ENCODE measurements at regions not wholly inside any gene's neighbourhood (a gene's known extent, or its start where the extent isn't known, plus 50 kb on each side); places are given as distances from the start of the nearest gene placed in this dataset.
"Not testable (repeated sequence)": the region's sequence is repeated elsewhere in the genome, so short reads cannot be mapped to it uniquely, and the experiment has no call there.

DNA sequence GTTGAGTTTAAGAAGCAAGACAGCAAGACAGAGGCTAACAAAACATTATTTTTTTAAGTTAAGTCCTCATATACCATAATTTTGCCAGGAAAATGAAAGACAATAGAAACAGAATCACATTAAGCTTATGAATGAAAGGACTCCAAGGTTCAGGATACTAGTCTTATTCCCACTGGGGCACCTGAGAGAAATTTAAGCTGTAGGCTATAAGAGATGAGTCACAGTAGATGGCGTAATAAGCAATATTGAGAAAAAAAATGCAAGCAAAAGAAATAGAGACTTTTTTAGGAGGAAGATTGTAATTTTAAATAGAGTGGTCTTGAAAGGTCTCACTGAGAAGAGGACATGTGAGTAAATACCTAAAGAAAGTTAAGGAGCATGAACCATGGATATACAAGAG lies 57.1 kb upstream of the KIF2B start:
- Histone ChIP-seq H3K4me3 (ENCODE audit: insufficient read depth, low read depth, low read length) (no peak overlapping the region), H3K27ac (ENCODE audit: low read depth, low read length) (no peak overlapping the region), H3K4me1 (ENCODE audit: insufficient read depth, low read length) (no peaks in the 10 kb centered on the region), H4K20me1 (ENCODE audit: insufficient read depth, low read length) (no peaks in the 10 kb centered on the region), H3K9ac (ENCODE audit: low read length) (no peak overlapping the region), H2AFZ (ENCODE audit: low read depth, low read length) (no peak overlapping the region), H3K9me3 (ENCODE audit: insufficient read depth, low read depth, low read length) (no peaks in the 10 kb centered on the region), H3K27me3 (ENCODE audit: insufficient read depth, low read length) (no peaks in the 10 kb centered on the region), H3K79me2 (ENCODE audit: insufficient read depth, low read length) (no peaks in the 10 kb centered on the region), H3K36me3 (ENCODE audit: insufficient read depth, low read length) (no peaks in the 10 kb centered on the region), H3K4me2 (ENCODE audit: low read length) (no peak overlapping the region)
- Mint-ChIP-seq H3K36me3 (ENCODE audit: low read depth, unreplicated experiment) (no peaks in the 10 kb centered on the region), H3K4me1 (ENCODE audit: low read depth, unreplicated experiment) (no peaks in the 10 kb centered on the region), H3K27ac (ENCODE audit: unreplicated experiment) (no peak overlapping the region), H3K4me3 (ENCODE audit: unreplicated experiment) (no peak overlapping the region), H3K27me3 (ENCODE audit: low read depth, unreplicated experiment) (no peaks in the 10 kb centered on the region), H3K9me3 (ENCODE audit: unreplicated experiment) (peaks cover 1% of the 10 kb centered on the region)
- no peak for TF ChIP-seq EZH2 (IDR thresholded peaks at IDR 0.05; ENCODE audit: insufficient read depth, low read length)
- TF ChIP-seq, protein P1, sequence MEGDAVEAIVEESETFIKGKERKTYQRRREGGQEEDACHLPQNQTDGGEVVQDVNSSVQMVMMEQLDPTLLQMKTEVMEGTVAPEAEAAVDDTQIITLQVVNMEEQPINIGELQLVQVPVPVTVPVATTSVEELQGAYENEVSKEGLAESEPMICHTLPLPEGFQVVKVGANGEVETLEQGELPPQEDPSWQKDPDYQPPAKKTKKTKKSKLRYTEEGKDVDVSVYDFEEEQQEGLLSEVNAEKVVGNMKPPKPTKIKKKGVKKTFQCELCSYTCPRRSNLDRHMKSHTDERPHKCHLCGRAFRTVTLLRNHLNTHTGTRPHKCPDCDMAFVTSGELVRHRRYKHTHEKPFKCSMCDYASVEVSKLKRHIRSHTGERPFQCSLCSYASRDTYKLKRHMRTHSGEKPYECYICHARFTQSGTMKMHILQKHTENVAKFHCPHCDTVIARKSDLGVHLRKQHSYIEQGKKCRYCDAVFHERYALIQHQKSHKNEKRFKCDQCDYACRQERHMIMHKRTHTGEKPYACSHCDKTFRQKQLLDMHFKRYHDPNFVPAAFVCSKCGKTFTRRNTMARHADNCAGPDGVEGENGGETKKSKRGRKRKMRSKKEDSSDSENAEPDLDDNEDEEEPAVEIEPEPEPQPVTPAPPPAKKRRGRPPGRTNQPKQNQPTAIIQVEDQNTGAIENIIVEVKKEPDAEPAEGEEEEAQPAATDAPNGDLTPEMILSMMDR (IDR thresholded peaks at IDR 0.05; ENCODE audit: insufficient read depth, low read depth, low read length) = no peak
- DNase-seq (ENCODE audit: low read depth) = no peak
- FAIRE-seq = no peak

DNA sequence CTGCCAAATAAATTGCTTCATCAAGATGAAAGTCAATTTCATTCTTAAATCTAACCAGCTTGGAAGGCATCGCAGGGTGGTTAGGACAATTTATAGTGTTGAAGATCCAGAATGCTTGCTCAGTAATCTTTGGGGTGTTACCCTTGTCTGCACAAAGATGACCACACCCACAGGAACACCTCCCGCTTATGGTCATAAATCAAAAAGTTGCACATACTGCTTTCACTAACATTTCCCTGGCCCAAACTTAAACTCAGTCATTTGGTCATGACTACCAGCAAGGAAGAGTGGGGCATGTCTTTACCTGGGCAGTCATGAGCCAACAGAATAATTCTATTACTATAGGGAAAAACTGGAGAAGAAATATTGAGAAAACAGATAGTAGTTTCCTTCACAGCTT lies 57.6 kb upstream of the KIF2B start:
- Mint-ChIP-seq H3K36me3 (ENCODE audit: low read depth, unreplicated experiment) (no peaks in the 10 kb centered on the region), H3K27me3 (ENCODE audit: low read depth, unreplicated experiment) (no peaks in the 10 kb centered on the region), H3K4me3 (ENCODE audit: unreplicated experiment) (no peak overlapping the region), H3K27ac (ENCODE audit: unreplicated experiment) (no peak overlapping the region), H3K4me1 (ENCODE audit: low read depth, unreplicated experiment) (no peaks in the 10 kb centered on the region), H3K9me3 (ENCODE audit: unreplicated experiment) (peaks cover 2% of the 10 kb centered on the region)
- Histone ChIP-seq H4K20me1 (ENCODE audit: insufficient read depth, low read length) (no peaks in the 10 kb centered on the region), H3K79me2 (ENCODE audit: insufficient read depth, low read length) (no peaks in the 10 kb centered on the region), H3K36me3 (ENCODE audit: insufficient read depth, low read length) (no peaks in the 10 kb centered on the region), H3K27me3 (ENCODE audit: insufficient read depth, low read length) (no peaks in the 10 kb centered on the region), H3K27ac (ENCODE audit: low read depth, low read length) (no peak overlapping the region), H3K4me1 (ENCODE audit: insufficient read depth, low read length) (no peaks in the 10 kb centered on the region), H2AFZ (ENCODE audit: low read depth, low read length) (no peak overlapping the region), H3K9me3 (ENCODE audit: insufficient read depth, low read depth, low read length) (no peaks in the 10 kb centered on the region), H3K4me3 (ENCODE audit: insufficient read depth, low read depth, low read length) (no peak overlapping the region), H3K4me2 (ENCODE audit: low read length) (no peak overlapping the region), H3K9ac (ENCODE audit: low read length) (no peak overlapping the region)
- FAIRE-seq = no peak
- DNase-seq (ENCODE audit: low read depth) = no peak
- TF ChIP-seq, protein P1 (IDR thresholded peaks at IDR 0.05; ENCODE audit: insufficient read depth, low read depth, low read length) = no peak
- no peak for TF ChIP-seq EZH2 (IDR thresholded peaks at IDR 0.05; ENCODE audit: insufficient read depth, low read length)

DNA sequence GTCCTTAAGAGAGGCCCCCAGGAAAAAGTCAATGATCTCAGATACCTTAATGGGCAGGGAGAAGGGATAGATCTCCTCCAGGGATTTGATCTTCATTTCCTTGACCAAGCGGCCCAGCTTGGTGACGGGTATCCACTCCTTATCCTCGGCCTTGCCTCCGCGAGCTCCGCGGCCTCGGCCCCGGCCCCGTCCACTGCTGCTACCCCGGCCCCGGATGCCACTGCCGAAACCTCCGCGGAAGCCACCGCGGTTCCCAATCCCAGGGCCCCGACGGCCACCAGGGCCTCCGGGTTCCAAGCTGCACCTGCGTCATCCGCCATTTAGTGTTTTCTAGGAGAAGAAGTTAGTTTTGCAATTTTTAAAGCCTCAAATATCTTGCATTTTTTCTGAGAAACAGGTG lies 65.2 kb upstream of the KIF2B start:
- no peak for FAIRE-seq

DNA sequence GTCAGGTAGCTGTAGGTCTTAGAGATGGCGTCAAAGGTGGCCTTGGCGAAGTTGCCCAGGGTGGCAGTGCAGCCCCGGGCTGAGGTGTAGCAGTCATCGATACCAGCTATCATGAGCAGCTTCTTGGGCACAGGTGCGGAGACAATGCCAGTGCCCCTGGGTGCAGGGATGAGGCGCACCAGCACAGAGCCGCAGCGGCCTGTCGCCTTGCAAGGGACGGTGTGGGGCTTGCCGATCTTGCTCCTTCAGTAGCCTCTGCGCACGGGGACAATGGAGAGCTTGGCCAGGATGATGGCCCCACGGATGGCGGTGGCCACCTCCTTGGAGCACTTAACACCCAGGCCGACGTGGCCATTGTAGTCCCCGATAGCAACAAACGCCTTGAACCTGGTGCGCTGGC lies 65.6 kb upstream of the KIF2B start:
- not testable (repeated sequence) for H3K4me3 ChIP-seq (ENCODE audit: insufficient read depth, low read depth, low read length); H3K27me3 Mint-ChIP-seq (ENCODE audit: low read depth, unreplicated experiment); H3K9me3 Mint-ChIP-seq (ENCODE audit: unreplicated experiment); FAIRE-seq; H3K4me2 ChIP-seq (ENCODE audit: low read length); H3K27ac ChIP-seq (ENCODE audit: low read depth, low read length); H3K79me2 ChIP-seq (ENCODE audit: insufficient read depth, low read length); H4K20me1 ChIP-seq (ENCODE audit: insufficient read depth, low read length); H3K9me3 ChIP-seq (ENCODE audit: insufficient read depth, low read depth, low read length); H3K4me1 ChIP-seq (ENCODE audit: insufficient read depth, low read length); H3K4me1 Mint-ChIP-seq (ENCODE audit: low read depth, unreplicated experiment); DNase-seq (ENCODE audit: low read depth); H2AFZ ChIP-seq (ENCODE audit: low read depth, low read length); H3K9ac ChIP-seq (ENCODE audit: low read length); H3K4me3 Mint-ChIP-seq (ENCODE audit: unreplicated experiment); H3K27ac Mint-ChIP-seq (ENCODE audit: unreplicated experiment); H3K36me3 Mint-ChIP-seq (ENCODE audit: low read depth, unreplicated experiment); H3K36me3 ChIP-seq (ENCODE audit: insufficient read depth, low read length); H3K27me3 ChIP-seq (ENCODE audit: insufficient read depth, low read length)

More for the DNA sequence above, 65.2 kb upstream of the KIF2B start:
- no peaks in the 10 kb centered on the region for H3K27me3 ChIP-seq (ENCODE audit: insufficient read depth, low read length)
- no peaks in the 10 kb centered on the region for H3K79me2 ChIP-seq (ENCODE audit: insufficient read depth, low read length)
- H3K4me1 ChIP-seq (ENCODE audit: insufficient read depth, low read length) = no peaks in the 10 kb centered on the region
- no peaks in the 10 kb centered on the region for H3K9me3 ChIP-seq (ENCODE audit: insufficient read depth, low read depth, low read length)
- H3K27ac ChIP-seq (ENCODE audit: low read depth, low read length) = no peak overlapping the region
- Mint-ChIP-seq H3K27ac (ENCODE audit: unreplicated experiment) (no peak overlapping the region), H3K27me3 (ENCODE audit: low read depth, unreplicated experiment) (no peaks in the 10 kb centered on the region), H3K4me1 (ENCODE audit: low read depth, unreplicated experiment) (no peaks in the 10 kb centered on the region), H3K9me3 (ENCODE audit: unreplicated experiment) (peaks cover 4% of the 10 kb centered on the region), H3K36me3 (ENCODE audit: low read depth, unreplicated experiment) (no peaks in the 10 kb centered on the region), H3K4me3 (ENCODE audit: unreplicated experiment) (no peak overlapping the region)
- H4K20me1 ChIP-seq (ENCODE audit: insufficient read depth, low read length) = no peaks in the 10 kb centered on the region
- no peak for DNase-seq (ENCODE audit: low read depth)
- H3K36me3 ChIP-seq (ENCODE audit: insufficient read depth, low read length) = no peaks in the 10 kb centered on the region
- no peak overlapping the region for H3K4me2 ChIP-seq (ENCODE audit: low read length)
- no peak overlapping the region for H3K4me3 ChIP-seq (ENCODE audit: insufficient read depth, low read depth, low read length)
- H2AFZ ChIP-seq (ENCODE audit: low read depth, low read length) = no peak overlapping the region
- no peak for TF ChIP-seq EZH2 (IDR thresholded peaks at IDR 0.05; ENCODE audit: insufficient read depth, low read length)
- no peak overlapping the region for H3K9ac ChIP-seq (ENCODE audit: low read length)

All from astrocyte (in vitro differentiated cells and primary cell).